ENCODE measurements at regions not wholly inside any gene's neighbourhood (a gene's known extent, or its start where the extent isn't known, plus 50 kb on each side); places are given as distances from the start of the nearest gene placed in this dataset.

DNA sequence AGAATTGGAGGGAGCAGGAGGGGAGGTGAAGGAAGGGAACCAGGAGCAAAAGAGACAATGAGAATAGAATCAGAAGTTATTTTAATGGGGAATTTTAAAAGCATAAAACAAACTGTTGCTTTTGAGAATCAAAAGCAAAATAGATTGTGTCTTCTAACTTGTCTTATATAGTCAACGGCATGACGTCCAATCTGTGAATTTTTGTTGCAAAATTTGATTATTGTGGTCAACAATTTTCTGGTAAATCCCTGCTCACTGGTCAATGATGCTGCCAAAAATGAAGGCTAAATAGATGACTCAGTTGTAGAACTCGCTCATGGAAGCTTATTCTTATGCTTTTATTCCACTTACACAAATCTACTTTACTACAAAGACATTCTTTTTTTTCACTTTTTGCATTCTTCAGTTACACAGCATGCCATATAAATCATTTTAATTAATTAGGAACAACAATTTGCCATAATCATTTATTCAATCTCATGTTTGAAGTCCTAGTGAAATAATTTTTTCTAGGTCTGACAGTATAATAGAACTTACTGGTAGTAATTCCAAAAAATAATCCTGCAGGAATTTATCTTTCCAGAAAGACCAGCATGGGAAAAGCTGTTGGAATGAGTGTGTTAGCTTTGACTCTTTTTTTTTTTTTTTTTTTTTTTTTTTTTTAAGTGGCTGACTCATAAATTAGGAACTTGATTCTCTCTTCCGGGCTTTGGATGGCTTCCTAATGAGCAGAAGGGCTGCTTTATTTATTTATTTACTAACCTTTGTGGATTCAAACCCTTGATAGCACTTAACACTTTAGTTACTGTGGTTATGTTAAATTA lies 256.9 kb downstream of the SPRY2 start:
- TF ChIP-seq CTCF (IDR thresholded peaks at IDR 0.05) (no peak), ZNF263 (CRISPR knock-in tag; IDR thresholded peaks at IDR 0.05; ENCODE audit: low read depth) (no peak)
